Tibial nerve (tissue), 4 donors: ENCODE measurements at regions not wholly inside any gene's neighbourhood (a gene's known extent, or its start where the extent isn't known, plus 50 kb on each side); places are given as distances from the start of the nearest gene placed in this dataset.
A peak's percentile ranks its signal among the peaks of the same experiment; 100 is the strongest.
"Not testable (repeated sequence)": the region's sequence is repeated elsewhere in the genome, so short reads cannot be mapped to it uniquely, and the experiment has no call there.

Source experiments
- DNase-seq, 2 donors: peaks; one replicate each; pipeline ENCODE4 v3.0.0-alpha.2; 2019; ENCODE audit warnings: low spot score in 2 of 2
- H3K27ac ChIP-seq, 4 donors: fragments of 200-600 bp; sonication (generic) in 3 of 4; one replicate each; pipeline ENCODE4 v1.5.1; 2017 to 2019; ENCODE audit warnings: mild to moderate bottlenecking in 1 of 4
- H3K27me3 ChIP-seq, 2 donors: fragments of 200-600 bp; sonication (generic) in 1 of 2; one replicate each; pipeline versions ENCODE4 v1.5.1 to v1.6.0; 2017 to 2019
- H3K36me3 ChIP-seq, 3 donors: fragments of 200-600 bp; sonication (generic); one replicate each; pipeline ENCODE4 v1.5.1; 2018 to 2019
- H3K4me1 ChIP-seq, 4 donors: fragments of 200-600 bp; sonication (generic) in 3 of 4; one replicate each; pipeline ENCODE4 v1.5.1; 2017 to 2019
- H3K4me3 ChIP-seq, 4 donors: fragments of 200-600 bp; sonication (generic) in 3 of 4; one replicate each; pipeline ENCODE4 v1.5.1; 2017 to 2019; ENCODE audit warnings: mild to moderate bottlenecking in 1 of 4, moderate library complexity in 1 of 4
- H3K9me3 ChIP-seq, 4 donors: fragments of 200-600 bp; sonication (generic) in 3 of 4; one replicate each; pipeline ENCODE4 v1.5.1; 2017 to 2019
- EP300 ChIP-seq, 2 donors: sonication (generic); formaldehyde crosslinking; IDR thresholded peaks; one replicate each; pipeline ENCODE4 v1.6.1; 2017; ENCODE audit warnings: antibody characterized with exemption in 2 of 2, mild to moderate bottlenecking in 1 of 2
- POLR2A ChIP-seq, 2 donors: fragments of 450-650 bp; IDR thresholded peaks; one replicate each; pipeline ENCODE4 v1.6.1; 2017; ENCODE audit warnings: antibody characterized with exemption in 2 of 2, mild to moderate bottlenecking in 2 of 2, moderate library complexity in 2 of 2
- WGBS, 2 donors: methylation state at CpG; one replicate each; pipeline ENCODE4 v1.1.5; 2018; 5-methylcytosine and 5-hydroxymethylcytosine counted together
- TF ChIP-seq, protein P1 (sequence below), 5 experiments: fragments of 200-600 bp in 3 of 5; fragments of 450-650 bp in 2 of 5; sonication (generic) in 3 of 5; IDR thresholded peaks; one replicate each; pipeline ENCODE4 v1.5.1; 2016 to 2019; ENCODE audit warnings: antibody characterized with exemption in 5 of 5, mild to moderate bottlenecking in 3 of 5, moderate library complexity in 2 of 5

DNA sequence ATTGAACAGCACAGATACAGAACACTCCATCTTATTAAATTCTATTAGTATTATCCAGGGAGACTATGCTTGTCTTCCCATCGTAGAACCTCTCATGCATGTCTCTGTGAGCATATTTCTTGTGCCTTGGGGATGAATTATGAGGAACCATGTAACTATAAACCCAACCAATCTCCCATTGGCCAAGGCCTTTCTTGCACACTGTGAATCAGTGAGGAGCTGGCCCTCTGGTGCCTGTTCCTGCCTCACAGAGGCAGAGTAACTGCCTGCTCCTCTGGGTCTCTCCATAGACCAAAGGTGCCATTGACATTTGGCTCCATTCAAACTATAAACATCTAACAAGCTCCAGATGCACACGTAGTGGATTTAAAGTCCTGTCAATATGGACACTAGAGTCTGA is 190.4 kb downstream of the ENC1 start:
- Histone ChIP-seq H3K4me1 (peaks cover 0 to 11% (median 0%) of the 10 kb centered on the region in 4 donors), H3K27ac (no peak overlapping the region), H3K9me3 (no peaks in the 10 kb centered on the region), H3K27me3 (no peaks in the 10 kb centered on the region), H3K36me3 (no peaks in the 10 kb centered on the region), H3K4me3 (no peak overlapping the region)
- 80 to 83% methylated on average over 2 of the region's 2 CpGs for WGBS, 2 donors
- TF ChIP-seq POLR2A (IDR thresholded peaks at IDR 0.05) (no peak), EP300 (IDR thresholded peaks at IDR 0.05) (no peak)
- TF ChIP-seq, protein P1, sequence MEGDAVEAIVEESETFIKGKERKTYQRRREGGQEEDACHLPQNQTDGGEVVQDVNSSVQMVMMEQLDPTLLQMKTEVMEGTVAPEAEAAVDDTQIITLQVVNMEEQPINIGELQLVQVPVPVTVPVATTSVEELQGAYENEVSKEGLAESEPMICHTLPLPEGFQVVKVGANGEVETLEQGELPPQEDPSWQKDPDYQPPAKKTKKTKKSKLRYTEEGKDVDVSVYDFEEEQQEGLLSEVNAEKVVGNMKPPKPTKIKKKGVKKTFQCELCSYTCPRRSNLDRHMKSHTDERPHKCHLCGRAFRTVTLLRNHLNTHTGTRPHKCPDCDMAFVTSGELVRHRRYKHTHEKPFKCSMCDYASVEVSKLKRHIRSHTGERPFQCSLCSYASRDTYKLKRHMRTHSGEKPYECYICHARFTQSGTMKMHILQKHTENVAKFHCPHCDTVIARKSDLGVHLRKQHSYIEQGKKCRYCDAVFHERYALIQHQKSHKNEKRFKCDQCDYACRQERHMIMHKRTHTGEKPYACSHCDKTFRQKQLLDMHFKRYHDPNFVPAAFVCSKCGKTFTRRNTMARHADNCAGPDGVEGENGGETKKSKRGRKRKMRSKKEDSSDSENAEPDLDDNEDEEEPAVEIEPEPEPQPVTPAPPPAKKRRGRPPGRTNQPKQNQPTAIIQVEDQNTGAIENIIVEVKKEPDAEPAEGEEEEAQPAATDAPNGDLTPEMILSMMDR (IDR thresholded peaks at IDR 0.05) = no peak
- no peak for DNase-seq

GRCh38 chr5:74446725-74447241 is 193.7 kb downstream of the ENC1 start:
- Histone ChIP-seq H3K4me3 (no peak overlapping the region), H3K9me3 (no peaks in the 10 kb centered on the region)
- TF ChIP-seq POLR2A (IDR thresholded peaks at IDR 0.05) = no peak
- TF ChIP-seq EP300 (IDR thresholded peaks at IDR 0.05) = peak in 1 of 2 donors; percentile 63

DNA sequence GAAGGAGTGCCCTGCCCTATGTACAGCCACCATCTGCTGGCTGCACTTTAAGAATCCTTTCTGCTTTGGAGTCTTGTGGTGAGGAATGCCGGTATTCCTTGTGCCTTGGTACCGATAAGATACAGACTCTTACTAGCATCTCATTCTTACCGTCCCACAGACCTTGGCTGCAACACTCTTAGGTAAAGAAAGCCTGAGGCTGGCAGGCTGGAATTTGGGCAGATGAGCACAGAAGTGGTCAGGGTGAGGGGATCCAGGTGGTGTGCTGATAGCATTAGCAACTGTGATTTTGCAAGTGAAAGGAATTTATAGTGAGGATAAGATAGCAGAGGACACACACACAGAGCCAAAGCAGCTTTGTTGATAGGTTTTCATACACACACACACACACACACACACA is 198.1 kb downstream of the ENC1 start:
- TF ChIP-seq, protein P1 (IDR thresholded peaks at IDR 0.05) = no peak
- no peak for TF ChIP-seq POLR2A (IDR thresholded peaks at IDR 0.05)
- no peak for TF ChIP-seq EP300 (IDR thresholded peaks at IDR 0.05)
- H3K9me3 ChIP-seq = no peaks in the 10 kb centered on the region
- peaks cover 0 to 10% (median 0%) of the 10 kb centered on the region in 4 donors for H3K4me1 ChIP-seq
- no peaks in the 10 kb centered on the region for H3K27me3 ChIP-seq
- 49 to 62% methylated on average over 3 of the region's 3 CpGs for WGBS, 2 donors
- no peaks in the 10 kb centered on the region for H3K36me3 ChIP-seq
- no peak for DNase-seq
- H3K4me3 ChIP-seq = no peak overlapping the region
- H3K27ac ChIP-seq = no peak overlapping the region

More at GRCh38 chr5:74446725-74447241, 193.7 kb downstream of the ENC1 start:
- peak in 1 of 2 donors; percentile 21 for DNase-seq
- H3K27me3 ChIP-seq = no peaks in the 10 kb centered on the region
- 59 to 70% methylated on average over 12 of the region's 12 CpGs for WGBS, 2 donors
- H3K4me1 ChIP-seq = peaks cover 0 to 11% (median 0%) of the 10 kb centered on the region in 4 donors
- no peak overlapping the region for H3K27ac ChIP-seq
- no peaks in the 10 kb centered on the region for H3K36me3 ChIP-seq

DNA sequence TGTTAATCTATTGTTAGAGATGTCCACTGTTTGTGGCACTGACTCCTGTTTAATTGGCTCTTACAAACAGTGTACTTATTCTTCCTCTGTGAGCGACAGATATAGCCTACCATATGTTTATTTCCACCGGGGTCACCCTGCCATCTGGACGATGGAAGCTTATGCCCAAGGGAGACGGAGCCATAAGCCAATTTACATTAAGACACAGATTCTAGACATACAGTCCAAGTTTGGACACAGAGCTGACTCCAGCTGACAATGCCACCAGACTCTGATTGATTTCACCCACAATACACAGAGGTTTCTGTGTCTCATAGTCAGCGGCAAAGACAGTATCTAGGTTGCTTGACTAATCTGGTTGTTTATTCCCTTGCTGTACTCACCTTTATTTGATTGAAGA is 198.9 kb downstream of the ENC1 start:
- TF ChIP-seq POLR2A (IDR thresholded peaks at IDR 0.05) (no peak), EP300 (IDR thresholded peaks at IDR 0.05) (no peak)
- TF ChIP-seq, protein P1 (IDR thresholded peaks at IDR 0.05) = no peak

GRCh38 chr5:74440341-74440740 is 200.2 kb downstream of the ENC1 start:
- WGBS, 2 donors = 80 to 89% methylated on average over 2 of the region's 2 CpGs
- Histone ChIP-seq H3K27me3 (no peaks in the 10 kb centered on the region), H3K36me3 (no peaks in the 10 kb centered on the region), H3K9me3 (no peaks in the 10 kb centered on the region), H3K27ac (no peak overlapping the region), H3K4me3 (no peak overlapping the region), H3K4me1 (no peaks in the 10 kb centered on the region)
- no peak for TF ChIP-seq POLR2A (IDR thresholded peaks at IDR 0.05)
- TF ChIP-seq, protein P1 (IDR thresholded peaks at IDR 0.05) = no peak
- no peak for DNase-seq

More for the DNA sequence above, 198.9 kb downstream of the ENC1 start:
- Histone ChIP-seq H3K36me3 (no peaks in the 10 kb centered on the region), H3K27me3 (no peaks in the 10 kb centered on the region), H3K4me3 (no peak overlapping the region), H3K27ac (no peak overlapping the region), H3K4me1 (peaks cover 0 to 3% (median 0%) of the 10 kb centered on the region in 4 donors), H3K9me3 (no peaks in the 10 kb centered on the region)
- DNase-seq = no peak
- 55 to 64% methylated on average over 5 of the region's 5 CpGs for WGBS, 2 donors

- not testable (repeated sequence) for H3K9me3 ChIP-seq, H3K4me3 ChIP-seq, DNase-seq, H3K27me3 ChIP-seq, H3K27ac ChIP-seq, H3K36me3 ChIP-seq
- H3K4me1 ChIP-seq = peaks cover 0 to 16% (median 0%) of the 10 kb centered on the region in 4 donors
- WGBS, 2 donors = 76 to 88% methylated on average over 2 of the region's 2 CpGs
These were observed 202.7 kb downstream of the ENC1 start for GRCh38 chr5:74437870-74438269.
